ENCODE measurements at regions not wholly inside any gene's neighbourhood (a gene's known extent, or its start where the extent isn't known, plus 50 kb on each side); places are given as distances from the start of the nearest gene placed in this dataset.

GRCh38 chr2:211259831-211260476 is 703.6 kb downstream of the CPS1 start:
- no peak for TF ChIP-seq POLR2A (IDR thresholded peaks at IDR 0.05; ENCODE audit: low read depth, low read length)
- no peak for TF ChIP-seq POLR2AphosphoS5 (IDR thresholded peaks at IDR 0.05; ENCODE audit: low read depth, low read length)

All from GM12892 (cell line).